ENCODE measurements at regions not wholly inside any gene's neighbourhood (a gene's known extent, or its start where the extent isn't known, plus 50 kb on each side); places are given as distances from the start of the nearest gene placed in this dataset.
"Not testable (repeated sequence)": the region's sequence is repeated elsewhere in the genome, so short reads cannot be mapped to it uniquely, and the experiment has no call there.

DNA sequence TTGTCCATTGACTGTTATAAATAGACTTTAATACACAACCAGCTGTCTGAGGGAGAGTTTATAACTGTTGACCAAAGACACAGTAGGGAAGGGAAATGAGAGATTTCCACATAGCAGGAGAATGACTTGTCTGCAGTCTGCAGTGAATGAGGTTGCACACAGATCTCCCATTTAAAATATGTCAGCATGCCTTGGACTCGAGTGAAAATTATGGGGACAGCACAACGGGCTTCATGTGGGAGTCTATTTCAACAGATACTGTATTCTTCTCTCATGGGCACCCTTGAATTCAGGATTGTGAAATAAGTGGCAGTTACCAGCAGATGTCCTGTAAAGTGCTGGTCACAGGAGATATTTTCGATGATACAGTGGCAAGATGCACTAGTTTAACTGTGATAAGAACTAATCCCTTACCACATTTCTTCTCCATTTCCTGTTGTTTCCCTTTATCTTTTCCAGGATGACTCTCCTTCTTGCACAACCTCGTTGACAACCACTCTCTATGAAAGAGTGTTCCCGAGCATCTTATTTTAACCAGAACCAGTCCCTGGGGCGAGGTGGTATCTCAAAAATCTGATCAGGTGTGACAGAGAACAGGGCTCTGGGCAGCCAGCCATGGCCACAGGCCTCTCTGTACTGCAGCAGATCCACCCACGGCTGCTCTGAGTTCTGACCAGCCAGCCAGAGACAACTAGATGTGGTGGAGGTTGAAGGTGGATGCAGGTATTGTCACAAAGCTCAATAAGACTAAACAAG lies 51.5 kb upstream of the MAP3K1 start:
- DNase-seq, result peak in 1 of 2 experiments; percentile 10

- DNase-seq, result no peak
Observed at GRCh38 chr5:56763182-56763581, 52.2 kb upstream of the MAP3K1 start.

GRCh38 chr5:56761151-56761885 lies 54.0 kb upstream of the MAP3K1 start:
- DNase-seq, result no peak

- no peak for DNase-seq
Observed at GRCh38 chr5:56760723-56761122, 54.6 kb upstream of the MAP3K1 start.

DNA sequence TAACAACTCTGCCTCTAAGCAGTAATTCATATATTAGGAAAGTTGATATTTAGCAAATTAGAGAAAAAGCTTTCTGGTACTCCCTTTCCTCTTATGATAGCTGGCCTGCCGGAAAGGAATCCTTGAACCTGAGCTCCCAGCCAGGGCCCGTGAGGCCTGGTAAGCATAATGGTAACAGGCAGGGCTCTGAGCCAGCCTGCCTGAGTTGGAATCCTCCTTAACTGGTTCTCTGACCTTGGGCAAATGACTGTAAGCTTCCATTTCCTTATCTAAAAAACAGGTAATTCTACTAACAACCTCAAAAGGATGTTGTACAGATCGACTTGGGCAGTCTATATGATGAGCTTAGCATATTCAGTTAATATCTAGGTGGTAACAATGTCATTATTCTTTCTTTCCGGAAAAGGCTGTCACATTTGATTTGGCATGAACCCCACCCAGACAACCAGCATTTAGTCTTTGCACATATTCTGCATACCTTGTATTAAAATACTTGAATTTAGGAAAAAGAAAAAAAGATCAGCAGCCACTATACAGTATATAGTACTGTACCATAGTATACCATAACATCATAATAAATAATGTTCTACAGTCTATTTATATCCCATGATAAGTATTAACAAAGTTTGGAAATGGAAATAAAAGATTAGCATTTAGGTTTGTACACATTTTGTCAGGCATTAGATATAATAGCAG lies 55.7 kb upstream of the MAP3K1 start:
- DNase-seq, result no peak

DNA sequence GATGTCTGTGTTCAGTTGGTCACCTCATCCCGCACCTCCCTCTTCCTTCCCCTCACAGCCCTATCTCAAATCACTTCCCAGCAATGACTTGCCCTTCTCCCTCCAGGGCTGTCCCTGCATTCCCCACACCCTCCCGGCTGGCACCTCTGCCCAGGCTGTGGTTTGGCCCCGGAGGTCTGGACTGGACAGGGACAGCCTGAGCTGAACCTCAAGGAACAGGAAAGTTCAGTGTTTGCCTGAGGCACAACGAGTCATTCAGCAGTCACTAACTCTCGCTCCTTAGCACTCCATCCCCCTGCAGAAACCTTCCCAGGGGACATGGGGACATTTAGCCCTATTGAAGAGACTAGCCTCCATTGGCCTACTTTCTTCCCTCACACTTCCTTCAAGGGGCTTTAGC lies 58.3 kb upstream of the MAP3K1 start:
- DNase-seq, result no peak

DNA sequence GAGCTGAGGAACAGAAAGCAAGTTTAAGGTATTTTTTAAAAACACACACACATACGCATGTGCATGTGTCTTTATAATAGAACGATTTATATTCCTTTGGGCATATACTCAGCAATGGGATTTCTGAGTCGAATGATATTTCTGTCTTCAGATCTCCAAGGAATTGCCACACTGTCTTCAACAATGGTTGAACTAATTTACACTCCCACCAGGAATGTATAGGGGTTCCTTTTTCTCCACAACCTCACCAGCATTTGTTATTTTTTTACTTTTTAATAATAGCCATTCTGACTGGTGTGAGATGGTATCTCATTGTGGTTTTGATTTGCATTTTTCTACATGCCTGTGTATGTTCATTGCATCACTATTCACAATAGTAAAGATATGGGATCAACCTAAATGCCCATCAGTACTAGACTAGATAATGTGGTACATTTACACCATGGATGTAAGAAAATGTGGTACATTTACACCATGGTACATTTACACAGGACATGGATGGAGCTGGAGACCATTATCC lies 60.3 kb upstream of the MAP3K1 start:
- no peak for DNase-seq

- DNase-seq, result not testable (repeated sequence)
Observed at GRCh38 chr5:56753588-56753987, 61.8 kb upstream of the MAP3K1 start.

DNA sequence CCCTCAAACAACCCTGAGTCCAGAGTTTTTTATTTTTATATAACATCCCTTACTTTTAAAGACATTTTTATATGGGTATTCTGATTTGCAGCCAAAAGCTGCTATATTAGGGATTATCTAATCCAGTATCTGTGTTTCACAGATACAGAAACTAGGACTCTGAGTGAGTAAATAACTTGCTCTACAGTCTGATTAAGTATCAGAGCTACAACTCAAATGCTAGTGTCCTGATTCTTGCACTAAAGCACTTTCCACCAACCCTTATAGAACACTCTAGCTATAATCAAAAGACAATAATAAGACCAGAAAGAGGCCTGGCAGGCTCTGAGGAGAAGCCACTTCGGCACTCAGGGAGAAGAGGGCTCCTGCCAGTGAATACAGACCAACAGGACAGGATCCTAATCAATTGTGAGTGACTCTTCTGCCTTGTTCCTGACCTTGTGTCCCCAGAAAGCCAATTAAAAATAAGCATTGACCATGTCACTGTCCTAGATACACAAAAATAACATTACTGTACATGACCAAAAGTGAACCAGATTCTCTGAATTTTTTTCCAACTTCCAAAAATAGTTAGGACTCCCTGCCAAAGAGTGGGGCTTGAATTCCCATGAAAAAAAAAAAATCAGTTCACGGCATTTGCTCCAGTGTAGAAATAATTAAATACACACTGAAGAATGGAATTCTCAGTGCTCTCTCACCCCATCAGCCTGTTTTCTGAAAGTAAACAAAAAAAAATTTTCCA lies 63.6 kb upstream of the MAP3K1 start:
- DNase-seq, result no peak

- no peak for DNase-seq
Observed at GRCh38 chr5:56749842-56750241, 65.5 kb upstream of the MAP3K1 start.

DNA sequence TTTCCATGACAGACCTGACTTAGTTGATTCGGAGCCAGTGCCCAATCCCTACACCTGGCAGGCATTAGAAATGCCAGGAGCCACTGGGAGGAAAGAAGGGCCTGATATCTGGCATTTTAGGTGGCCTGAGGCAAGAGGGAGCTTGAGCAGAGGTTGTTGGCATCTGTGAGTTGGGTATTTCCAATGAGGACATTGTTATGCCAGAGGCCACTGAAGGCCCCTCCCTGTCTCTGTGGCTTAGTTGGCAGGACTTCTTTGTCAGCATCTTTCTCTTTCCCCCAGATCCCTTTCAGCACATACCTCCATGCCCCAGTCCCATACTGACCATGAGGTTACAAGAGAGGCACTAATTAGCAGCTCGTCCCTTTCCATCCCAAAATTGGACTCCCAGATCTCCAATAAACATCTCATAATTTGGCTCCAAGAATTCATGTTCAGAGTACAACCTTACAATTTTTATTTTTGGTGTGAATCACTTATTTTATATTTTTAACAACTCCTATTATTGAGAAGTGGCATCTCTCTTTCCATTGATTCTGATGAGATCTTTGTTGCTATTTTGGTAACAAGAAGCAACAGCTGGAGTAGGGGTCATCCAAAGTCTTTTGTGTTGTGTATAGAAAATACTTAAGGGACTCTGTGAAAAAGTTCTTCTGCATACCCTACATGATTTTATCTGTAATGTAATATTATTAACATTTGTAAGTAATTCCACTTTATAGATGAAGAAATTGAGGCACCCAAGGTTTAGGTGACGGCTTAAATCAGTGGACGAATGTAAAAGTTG lies 68.6 kb upstream of the MAP3K1 start:
- DNase-seq, result no peak

GRCh38 chr5:56745864-56746263 lies 69.5 kb upstream of the MAP3K1 start:
- no peak for DNase-seq

- DNase-seq, result no peak
Observed at GRCh38 chr5:56740868-56741267, 74.5 kb upstream of the MAP3K1 start.

- no peak for DNase-seq
Observed at GRCh38 chr5:56739990-56740389, 75.4 kb upstream of the MAP3K1 start.

DNA sequence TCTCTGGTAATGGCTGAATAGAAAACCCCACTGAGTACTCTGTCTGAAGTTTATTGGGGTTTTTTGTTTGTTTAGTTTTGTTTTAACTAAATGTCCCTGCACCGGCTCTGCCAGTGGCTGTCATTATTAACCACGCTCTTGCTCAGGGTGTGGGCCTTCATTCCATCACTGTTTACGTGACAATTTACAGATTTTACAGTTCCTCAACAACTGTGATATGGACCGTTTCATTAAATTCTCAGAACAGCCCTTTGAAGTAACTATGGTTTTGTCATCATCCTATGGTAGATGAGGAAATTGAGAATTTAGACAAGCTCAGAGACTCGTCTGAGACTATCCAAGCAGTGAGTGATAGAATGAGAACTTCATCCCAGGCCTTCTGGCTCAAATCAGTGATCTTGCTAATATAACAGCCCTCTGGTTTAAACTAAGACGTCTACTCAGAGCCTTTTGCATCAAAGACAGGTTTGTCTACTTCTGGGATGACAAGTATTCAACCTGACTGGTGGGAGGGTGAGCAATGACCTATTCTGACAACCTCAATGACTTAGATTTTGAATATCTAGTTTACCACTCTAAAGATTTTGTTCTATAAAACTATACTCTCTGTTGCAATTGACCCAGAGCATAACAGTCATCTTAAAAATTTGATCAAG lies 77.3 kb upstream of the MAP3K1 start:
- no peak for DNase-seq

DNA sequence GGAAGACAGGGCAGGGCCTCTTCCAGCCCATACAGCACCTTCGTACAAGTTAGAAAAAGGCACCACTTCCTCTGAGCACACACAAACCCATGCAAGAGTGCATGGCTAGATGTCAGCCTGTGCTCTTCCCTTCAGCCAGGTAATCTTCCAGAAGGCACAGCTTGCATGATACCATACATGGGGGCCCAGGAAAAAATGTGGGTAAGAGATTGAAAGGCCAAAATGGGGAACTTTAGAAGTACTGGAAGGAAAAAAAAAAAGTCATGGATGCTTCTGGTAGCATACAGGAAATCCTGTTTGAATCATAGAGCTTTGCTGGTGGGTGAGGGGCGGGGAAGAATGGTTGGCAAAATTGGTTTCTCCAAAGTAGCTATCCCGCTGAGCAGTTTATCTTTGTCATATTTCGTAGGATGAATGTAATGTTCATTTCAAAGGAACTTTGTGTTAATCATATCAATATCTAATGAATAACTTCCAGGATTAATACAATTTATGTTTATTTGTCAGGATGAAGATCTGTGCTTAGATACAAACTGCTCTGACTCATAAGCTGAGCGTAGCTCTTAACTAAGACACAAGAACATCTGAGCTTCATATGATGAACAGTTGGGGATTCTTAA lies 78.2 kb upstream of the MAP3K1 start:
- no peak for DNase-seq

DNA sequence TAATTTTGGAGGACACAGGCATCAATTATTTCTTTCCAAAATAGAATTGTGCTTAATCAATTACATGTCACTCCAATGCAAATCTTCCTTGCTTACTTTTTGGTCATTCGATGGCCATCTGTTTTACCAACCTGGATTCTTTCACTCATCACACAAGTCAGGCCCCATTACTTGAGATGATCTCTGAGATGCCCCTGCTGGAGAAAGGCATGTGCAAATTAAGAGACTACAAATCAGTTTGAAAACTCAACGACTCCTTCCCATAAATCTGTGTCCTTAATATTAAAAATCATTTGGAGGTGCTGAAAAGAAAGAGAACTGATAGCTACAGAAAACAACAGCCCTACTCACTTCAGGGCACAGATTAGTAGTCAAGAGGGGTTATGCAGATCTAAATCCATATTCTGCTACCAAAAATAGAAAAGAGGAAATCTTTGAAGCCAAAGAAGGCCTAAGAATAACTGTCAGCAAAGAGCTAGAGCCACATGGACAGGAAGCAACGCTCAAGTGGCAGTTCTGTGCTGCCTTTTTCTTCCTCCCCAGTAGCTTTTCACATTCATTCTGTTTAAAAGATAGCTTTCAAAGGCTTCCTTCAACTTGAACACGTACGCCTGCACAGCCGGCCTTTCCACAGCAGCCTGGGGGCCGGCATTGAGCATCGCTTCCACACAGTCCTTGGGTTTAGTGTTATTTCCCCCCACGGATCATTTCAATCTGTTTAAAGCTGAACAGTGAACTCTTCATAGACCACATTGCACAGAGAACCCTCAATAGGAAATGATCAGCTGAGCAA lies 79.3 kb upstream of the MAP3K1 start:
- no peak for DNase-seq

GRCh38 chr5:56734091-56734694 lies 81.2 kb upstream of the MAP3K1 start:
- DNase-seq, result peak in 1 of 2 experiments; percentile 38

GRCh38 chr5:56733580-56733979 lies 81.8 kb upstream of the MAP3K1 start:
- no peak for DNase-seq

DNA sequence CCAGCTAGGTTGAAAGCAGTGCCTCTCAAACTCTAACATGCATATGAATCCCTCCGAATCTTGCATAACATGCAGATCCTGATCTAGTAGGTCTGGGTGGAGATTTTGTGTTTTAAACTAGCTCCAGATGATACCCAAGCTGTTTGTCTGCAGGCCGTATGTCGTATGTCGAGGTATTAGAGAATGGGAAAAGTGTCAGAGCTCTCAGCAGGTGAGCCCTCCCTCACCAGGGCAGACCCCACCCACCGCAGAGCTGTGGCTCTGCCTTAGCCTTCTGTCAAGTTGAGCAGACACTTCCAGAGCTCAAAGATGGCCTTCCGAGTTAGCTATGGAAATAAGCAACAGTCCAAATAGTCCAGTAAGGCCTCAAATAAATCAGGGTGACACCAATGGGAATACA lies 83.2 kb upstream of the MAP3K1 start:
- DNase-seq, result no peak

All from cerebellar nuclear complex (tissue), 1 donor.